ENCODE measurements at regions not wholly inside any gene's neighbourhood (a gene's known extent, or its start where the extent isn't known, plus 50 kb on each side); places are given as distances from the start of the nearest gene placed in this dataset.
A peak's percentile ranks its signal among the peaks of the same experiment; 100 is the strongest.

GRCh38 chr7:20509892-20510572 is 105.4 kb upstream of the ABCB5 start:
- H3K27ac ChIP-seq (replicated peaks) = no peak overlapping the region
- no peaks in the 10 kb centered on the region for H3K4me1 ChIP-seq
- H3K4me3 ChIP-seq = no peak overlapping the region
- DNase-seq = no peak
- TF ChIP-seq CTCF (IDR thresholded peaks at IDR 0.05; ENCODE audit: borderline replicate concordance) = no peak
- H3K27me3 ChIP-seq (ENCODE audit: low read depth) = no peaks in the 10 kb centered on the region
- no peaks in the 10 kb centered on the region for H3K36me3 ChIP-seq
- intact Hi-C loops (cut with micrococcal nuclease) = no loop called here
- no peaks in the 10 kb centered on the region for H3K9me3 ChIP-seq (replicated peaks)

GRCh38 chr7:20510573-20510900 is 104.9 kb upstream of the ABCB5 start:
- Histone ChIP-seq H3K27ac (replicated peaks) (no peak overlapping the region), H3K9me3 (replicated peaks) (no peaks in the 10 kb centered on the region), H3K4me3 (no peak overlapping the region), H3K4me1 (no peaks in the 10 kb centered on the region), H3K27me3 (ENCODE audit: low read depth) (no peaks in the 10 kb centered on the region), H3K36me3 (no peaks in the 10 kb centered on the region)
- no peak for TF ChIP-seq CTCF (IDR thresholded peaks at IDR 0.05; ENCODE audit: borderline replicate concordance)
- no peak for DNase-seq
- intact Hi-C loops (cut with micrococcal nuclease) = no loop called here

GRCh38 chr7:20513341-20513740 is 102.1 kb upstream of the ABCB5 start:
- no peak for TF ChIP-seq CTCF (IDR thresholded peaks at IDR 0.05; ENCODE audit: borderline replicate concordance)
- intact Hi-C loops (cut with micrococcal nuclease) = no loop called here
- H3K4me3 ChIP-seq = no peak overlapping the region
- H3K9me3 ChIP-seq (replicated peaks) = no peaks in the 10 kb centered on the region
- no peaks in the 10 kb centered on the region for H3K4me1 ChIP-seq
- no peak overlapping the region for H3K27ac ChIP-seq (replicated peaks)
- H3K36me3 ChIP-seq = no peaks in the 10 kb centered on the region
- no peak for DNase-seq
- no peaks in the 10 kb centered on the region for H3K27me3 ChIP-seq (ENCODE audit: low read depth)

GRCh38 chr7:20513897-20514296 is 101.6 kb upstream of the ABCB5 start:
- TF ChIP-seq CTCF (IDR thresholded peaks at IDR 0.05; ENCODE audit: borderline replicate concordance) = no peak
- H3K36me3 ChIP-seq = no peaks in the 10 kb centered on the region
- H3K27me3 ChIP-seq (ENCODE audit: low read depth) = no peaks in the 10 kb centered on the region
- H3K9me3 ChIP-seq (replicated peaks) = no peaks in the 10 kb centered on the region
- intact Hi-C loops (cut with micrococcal nuclease) = no loop called here
- DNase-seq = no peak
- H3K4me3 ChIP-seq = no peak overlapping the region
- H3K4me1 ChIP-seq = no peaks in the 10 kb centered on the region
- H3K27ac ChIP-seq (replicated peaks) = no peak overlapping the region

- H3K27ac ChIP-seq (replicated peaks) = no peak overlapping the region
- intact Hi-C loops (cut with micrococcal nuclease) = no loop called here
- DNase-seq = peak; percentile 15
- no peaks in the 10 kb centered on the region for H3K27me3 ChIP-seq (ENCODE audit: low read depth)
- TF ChIP-seq CTCF (IDR thresholded peaks at IDR 0.05; ENCODE audit: borderline replicate concordance) = no peak
- no peaks in the 10 kb centered on the region for H3K36me3 ChIP-seq
- H3K4me3 ChIP-seq = no peak overlapping the region
- H3K9me3 ChIP-seq (replicated peaks) = no peaks in the 10 kb centered on the region
- no peaks in the 10 kb centered on the region for H3K4me1 ChIP-seq
Measured at GRCh38 chr7:20514364-20514763, 101.1 kb upstream of the ABCB5 start.

Data from left ventricle myocardium inferior (tissue), 1 donor.